Fibroblast of lung (primary cell): ENCODE measurements at regions not wholly inside any gene's neighbourhood (a gene's known extent, or its start where the extent isn't known, plus 50 kb on each side); places are given as distances from the start of the nearest gene placed in this dataset.

ENCODE experiments used
- CTCF ChIP-seq, 2 donors: IDR thresholded peaks in 1 of 2; conservative IDR thresholded peaks in 1 of 2; 1 replicate in 1 of 2; 2 replicates in 1 of 2; pipeline ENCODE4 v1.5.1; 2011 to 2012; ENCODE audit warnings: low read length in 2 of 2, control low read depth in 1 of 2, inconsistent platforms in 1 of 2, low read depth in 1 of 2, mild to moderate bottlenecking in 1 of 2
- EZH2 ChIP-seq: IDR thresholded peaks from 2 replicates; pipeline ENCODE4 v1.5.1; 2012; ENCODE audit warnings: low read length, control low read depth, mild to moderate bottlenecking; ENCODE audit errors: missing control alignments

- TF ChIP-seq CTCF (conservative IDR thresholded peaks at IDR 0.05 in 1 of 2, IDR thresholded peaks at IDR 0.05 in 1 of 2; ENCODE audit: low read depth in 1 of 2, low read length in 2 of 2) (no peak), EZH2 (no peak)
Measured at GRCh38 chr7:106986450-106986977, 58.0 kb upstream of the PRKAR2B start.
